Activated T-cell treated with anti-CD3 and anti-CD28 coated beads, Interleukin-2, amount 50 U/mL, for 1 hour (primary cell): ENCODE measurements at regions not wholly inside any gene's neighbourhood (a gene's known extent, or its start where the extent isn't known, plus 50 kb on each side); places are given as distances from the start of the nearest gene placed in this dataset.

Source experiments
- DNase-seq: peaks from one replicate; pipeline ENCODE4 v3.0.0-alpha.2; 2020

DNA sequence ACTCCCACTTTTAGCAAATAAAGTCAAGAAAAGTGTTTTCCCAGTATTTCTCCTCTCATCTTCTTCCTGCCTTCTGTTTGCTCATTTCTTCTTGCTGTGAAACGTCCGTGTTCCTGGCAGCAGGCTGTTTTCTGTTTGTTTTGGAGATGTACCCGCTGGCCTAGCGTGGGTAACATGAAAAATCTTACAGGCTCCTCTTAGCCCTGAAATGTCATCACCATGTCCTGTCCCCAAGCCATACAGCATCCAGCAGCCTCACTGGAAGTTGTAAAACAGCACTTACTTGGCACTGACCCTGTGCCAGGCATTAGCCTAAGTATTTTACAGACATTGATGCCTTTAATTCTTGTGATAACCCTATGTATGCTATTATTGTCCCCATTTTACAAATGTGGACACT is 371.1 kb downstream of the FOXA2 start:
- no peak for DNase-seq

GRCh38 chr20:22207280-22207679 is 377.1 kb downstream of the FOXA2 start:
- DNase-seq: no peak

DNA sequence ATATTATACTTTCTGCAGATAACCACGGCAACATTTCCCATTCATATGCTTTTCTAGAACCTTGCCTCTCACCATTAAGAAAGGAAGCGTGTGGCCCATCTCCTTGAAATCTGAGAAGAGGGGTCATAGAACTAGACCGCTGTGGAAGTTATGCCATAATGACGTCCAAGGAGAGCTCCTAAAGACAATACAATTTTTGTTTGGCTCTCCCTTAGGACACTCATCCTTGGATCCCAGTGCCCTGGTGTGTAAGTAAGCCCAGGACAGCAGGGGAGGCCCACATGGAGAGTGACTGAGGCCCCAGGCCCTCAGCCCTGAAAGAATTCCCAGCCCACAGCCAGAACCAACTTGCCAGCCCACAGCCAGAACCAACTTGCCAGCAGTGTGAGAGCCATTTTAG is 379.6 kb downstream of the FOXA2 start:
- no peak for DNase-seq

GRCh38 chr20:22182148-22182547 is 402.2 kb downstream of the FOXA2 start:
- DNase-seq: no peak

DNA sequence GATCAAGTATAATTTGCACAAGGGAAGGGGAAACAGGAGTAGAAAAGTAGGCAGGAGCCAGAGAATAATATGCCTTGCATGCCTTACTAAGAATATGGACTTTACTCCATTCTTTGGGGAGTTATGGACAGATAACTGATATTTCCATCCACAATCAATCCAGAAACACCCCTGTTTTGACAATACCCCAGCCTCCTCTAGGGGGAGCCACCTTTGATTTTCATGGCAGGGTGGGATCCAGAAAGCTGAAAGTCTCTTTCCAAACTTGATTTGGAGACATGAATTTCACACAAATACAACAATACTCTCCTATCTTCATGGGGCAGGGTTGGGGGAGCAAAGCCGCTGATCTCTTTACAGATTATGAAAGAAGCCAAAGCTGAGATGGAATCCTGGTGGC is 404.1 kb downstream of the FOXA2 start:
- DNase-seq: no peak

DNA sequence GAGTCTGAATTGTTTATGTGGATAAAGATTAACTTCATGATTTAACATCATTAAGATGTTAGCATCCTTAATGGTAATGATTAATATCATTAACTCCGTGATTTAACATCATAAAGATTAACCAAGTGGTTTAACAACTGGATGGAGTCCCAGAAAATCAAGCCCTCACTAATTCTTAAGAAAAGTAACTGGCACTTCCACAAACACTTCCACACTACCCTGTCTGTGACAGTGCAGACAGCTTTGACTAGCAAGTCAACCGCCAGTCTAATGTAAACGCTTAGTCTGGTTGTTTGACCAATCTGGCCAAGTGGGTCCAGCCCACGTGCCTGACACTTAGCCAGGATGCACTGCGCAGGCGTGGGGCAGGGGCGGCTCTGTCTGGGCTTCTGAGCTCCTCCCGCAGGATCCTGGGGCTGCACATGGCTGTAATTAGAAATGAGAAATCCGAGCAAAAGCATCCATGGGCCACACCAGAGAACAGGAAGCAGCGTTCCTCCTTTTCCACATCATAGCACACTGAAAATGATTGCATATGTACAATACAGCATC is 424.2 kb downstream of the FOXA2 start:
- DNase-seq: no peak

- DNase-seq: no peak
These were observed 425.1 kb downstream of the FOXA2 start for GRCh38 chr20:22159276-22159675.

GRCh38 chr20:22127587-22127986 is 422.1 kb downstream of the PAX1 start:
- no peak for DNase-seq

GRCh38 chr20:22106308-22106938 is 401.0 kb downstream of the PAX1 start:
- no peak for DNase-seq

DNA sequence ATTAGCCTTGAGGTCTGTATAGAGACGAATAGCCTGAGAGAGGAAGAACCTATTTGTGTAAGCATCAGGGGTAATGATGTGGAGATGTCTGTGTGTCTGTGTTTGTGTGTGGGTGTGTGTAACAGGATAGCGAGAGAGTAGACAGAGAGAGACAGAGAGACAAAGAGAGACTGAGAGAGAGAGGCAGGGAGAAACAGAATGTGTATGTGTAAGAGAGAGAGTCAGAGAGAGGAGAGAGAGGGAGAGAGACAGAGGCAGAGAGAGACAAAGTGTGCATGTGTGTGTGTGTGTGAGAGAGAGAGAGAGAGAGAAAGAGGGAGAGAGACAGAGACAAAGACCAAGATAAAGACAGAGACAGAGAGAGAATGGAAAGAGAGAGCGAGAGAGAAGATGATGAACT is 396.1 kb downstream of the PAX1 start:
- DNase-seq: no peak

DNA sequence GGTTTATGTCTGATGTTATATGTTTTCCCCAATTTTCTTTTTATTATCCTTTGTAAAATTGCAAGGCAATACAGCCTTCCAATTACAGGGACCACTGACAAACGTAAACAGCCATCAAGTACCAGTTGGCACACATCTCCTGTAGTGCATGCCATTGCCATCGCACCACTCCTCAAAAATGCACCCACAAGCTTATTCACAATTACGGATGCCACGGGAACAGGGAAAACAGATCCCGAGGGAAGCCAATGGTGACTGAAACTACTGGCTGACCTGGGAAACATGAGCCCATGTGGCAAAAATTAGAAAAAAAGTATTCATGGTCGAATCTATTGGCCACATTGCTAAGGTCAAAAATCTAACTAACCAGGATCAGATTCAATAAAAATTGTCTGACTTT is 395.2 kb downstream of the PAX1 start:
- DNase-seq: no peak

GRCh38 chr20:22099348-22099747 is 393.9 kb downstream of the PAX1 start:
- no peak for DNase-seq

DNA sequence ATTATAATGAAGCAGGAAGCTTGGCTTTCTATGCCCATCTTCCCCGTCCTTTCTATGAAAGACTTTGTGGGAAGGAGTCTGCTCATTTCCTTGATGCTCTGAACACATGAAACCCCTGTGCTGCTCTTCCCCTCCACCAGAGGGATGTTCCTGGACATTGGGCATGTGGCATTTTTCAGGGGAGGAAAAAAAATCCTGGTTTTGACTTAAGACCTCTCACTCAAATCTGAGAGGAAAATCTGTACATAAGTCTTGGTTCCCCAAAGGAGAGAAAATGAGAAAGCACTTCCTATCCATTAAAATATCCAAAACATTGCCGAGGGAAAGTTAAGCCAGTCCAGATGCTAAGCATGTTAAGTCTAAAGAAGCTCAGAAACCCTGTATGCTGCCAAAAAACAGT is 393.0 kb downstream of the PAX1 start:
- DNase-seq: no peak

GRCh38 chr20:22093122-22093521 is 387.7 kb downstream of the PAX1 start:
- no peak for DNase-seq

DNA sequence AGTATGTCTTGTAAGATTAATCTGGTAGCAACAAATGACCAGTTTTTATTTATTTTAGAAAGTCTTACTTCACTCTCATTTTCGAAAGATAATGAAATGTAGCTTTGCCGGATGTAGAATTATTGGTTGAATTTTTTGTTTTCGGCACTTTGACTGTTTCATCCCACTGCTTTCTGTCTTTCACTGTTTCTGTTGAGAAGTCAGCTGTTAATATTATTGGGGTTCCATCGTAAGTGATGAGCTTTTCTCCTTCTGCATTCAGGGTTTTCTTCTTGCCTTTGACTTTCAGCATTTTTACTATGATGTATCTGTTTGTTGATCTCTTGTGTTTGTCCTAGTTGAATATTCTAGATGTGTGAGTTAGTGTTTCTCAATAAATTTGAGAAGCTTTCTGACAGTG is 383.4 kb downstream of the PAX1 start:
- no peak for DNase-seq

GRCh38 chr20:22080985-22081384 is 375.5 kb downstream of the PAX1 start:
- DNase-seq: no peak

DNA sequence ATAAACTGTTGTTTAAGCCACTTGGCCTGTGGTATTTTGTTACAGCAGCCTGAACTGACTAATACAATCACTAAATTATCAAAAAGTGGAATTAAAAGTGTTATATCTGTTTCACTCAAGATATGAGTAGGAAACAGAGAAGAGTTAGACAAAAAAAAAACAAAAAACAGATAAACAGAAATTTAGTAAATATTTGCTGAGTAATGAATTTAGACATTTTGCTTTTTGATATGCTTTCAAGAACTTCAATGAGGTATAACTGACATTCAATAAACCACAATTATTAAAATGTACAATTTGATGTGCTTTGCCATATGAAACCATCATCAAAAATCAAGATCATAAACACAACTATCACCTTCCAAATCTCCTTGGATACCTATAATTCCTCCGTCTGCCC is 369.2 kb downstream of the PAX1 start:
- no peak for DNase-seq

DNA sequence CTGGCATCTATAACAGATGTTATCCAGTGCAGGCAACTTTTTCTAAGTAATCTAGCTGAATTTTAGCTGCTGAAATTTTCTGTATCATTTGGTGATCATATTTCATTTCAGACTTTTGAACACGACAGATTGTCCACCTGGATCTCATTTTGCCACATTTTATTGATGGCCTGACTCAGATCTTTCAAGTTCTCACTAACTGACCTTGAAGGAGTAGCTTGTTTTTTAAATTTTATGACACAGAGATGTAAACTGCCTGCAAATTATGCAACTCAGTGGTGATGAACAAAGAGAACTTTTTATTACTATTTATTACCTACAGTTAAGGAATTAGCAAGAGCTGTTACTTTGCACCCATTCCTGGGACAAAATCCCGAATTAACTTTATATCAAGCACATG is 366.4 kb downstream of the PAX1 start:
- DNase-seq: no peak

- DNase-seq: no peak
These were observed 365.2 kb downstream of the PAX1 start for GRCh38 chr20:22070610-22071058.

DNA sequence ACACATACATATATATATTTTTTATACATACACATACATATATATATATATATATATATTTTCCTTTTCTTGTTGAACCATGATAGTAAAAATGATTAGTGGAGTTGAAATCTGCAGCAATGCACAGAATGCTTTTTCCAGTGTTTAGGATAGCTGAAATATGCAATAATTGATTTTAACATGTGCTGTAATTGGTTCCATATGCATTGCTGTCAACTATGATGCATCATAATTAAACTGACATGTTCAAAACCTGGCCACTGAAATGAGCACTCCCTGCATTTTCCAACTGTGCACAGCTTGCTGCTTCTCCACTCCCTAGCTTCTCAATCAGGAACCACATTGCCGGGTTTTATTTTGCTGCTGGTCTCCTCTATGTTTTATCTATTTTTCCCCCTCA is 358.3 kb downstream of the PAX1 start:
- no peak for DNase-seq

DNA sequence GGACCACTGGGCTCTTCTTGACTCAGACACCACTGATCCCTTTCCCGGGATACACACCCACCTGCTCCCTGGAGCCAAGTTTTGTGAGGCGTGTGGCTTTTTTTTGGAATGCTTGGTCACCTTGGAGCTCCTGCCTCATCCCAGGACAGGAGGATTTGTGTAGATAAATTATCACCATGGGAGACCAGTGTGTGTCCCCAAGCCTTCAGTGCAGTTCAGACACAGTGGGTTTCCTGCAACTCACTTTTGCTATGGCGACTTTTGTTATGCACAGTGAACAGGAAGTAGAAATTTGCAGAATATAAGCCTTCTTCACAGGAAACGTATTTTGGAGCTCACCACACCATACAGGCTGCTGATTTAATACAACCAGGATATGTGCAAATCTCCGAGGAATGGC is 357.4 kb downstream of the PAX1 start:
- no peak for DNase-seq

- no peak for DNase-seq
These were observed 355.1 kb downstream of the PAX1 start for GRCh38 chr20:22060610-22061009.

DNA sequence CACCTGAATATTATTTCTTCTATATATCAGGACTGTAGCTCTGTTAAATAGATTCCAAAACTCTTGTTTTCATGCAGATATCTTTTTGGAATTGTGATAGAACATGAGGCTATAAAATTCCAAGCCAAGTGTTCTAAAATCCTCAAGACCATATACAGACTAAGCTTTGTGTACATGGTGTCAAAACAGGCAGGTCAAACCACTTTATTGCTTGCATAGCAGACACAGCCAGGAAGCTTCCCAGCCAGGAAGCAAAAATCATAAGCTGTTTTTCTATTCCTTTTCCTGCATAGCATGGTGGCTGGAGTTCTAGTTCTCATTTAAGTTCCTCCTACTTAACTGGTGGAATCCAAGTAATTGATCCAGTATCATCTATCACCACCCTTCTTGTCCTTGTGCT is 353.3 kb downstream of the PAX1 start:
- no peak for DNase-seq

DNA sequence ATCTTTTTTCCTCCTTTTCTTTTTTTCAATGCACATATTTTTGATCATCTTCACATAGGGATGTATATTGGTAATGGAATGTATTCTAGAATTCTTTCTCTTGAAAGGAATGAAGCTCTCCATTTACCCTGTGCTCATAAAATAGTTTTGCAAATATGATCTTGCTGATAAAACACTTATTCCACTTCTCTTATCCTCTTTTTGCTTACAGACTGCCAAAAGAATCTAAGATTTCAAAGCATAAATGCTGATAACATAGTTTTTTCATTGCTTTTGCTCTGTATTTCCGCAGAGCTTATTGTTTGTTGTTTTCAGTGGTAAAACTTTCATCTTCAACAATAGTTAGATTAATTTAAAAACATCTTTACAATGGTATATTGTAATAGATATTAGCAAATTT is 350.5 kb downstream of the PAX1 start:
- DNase-seq: no peak

DNA sequence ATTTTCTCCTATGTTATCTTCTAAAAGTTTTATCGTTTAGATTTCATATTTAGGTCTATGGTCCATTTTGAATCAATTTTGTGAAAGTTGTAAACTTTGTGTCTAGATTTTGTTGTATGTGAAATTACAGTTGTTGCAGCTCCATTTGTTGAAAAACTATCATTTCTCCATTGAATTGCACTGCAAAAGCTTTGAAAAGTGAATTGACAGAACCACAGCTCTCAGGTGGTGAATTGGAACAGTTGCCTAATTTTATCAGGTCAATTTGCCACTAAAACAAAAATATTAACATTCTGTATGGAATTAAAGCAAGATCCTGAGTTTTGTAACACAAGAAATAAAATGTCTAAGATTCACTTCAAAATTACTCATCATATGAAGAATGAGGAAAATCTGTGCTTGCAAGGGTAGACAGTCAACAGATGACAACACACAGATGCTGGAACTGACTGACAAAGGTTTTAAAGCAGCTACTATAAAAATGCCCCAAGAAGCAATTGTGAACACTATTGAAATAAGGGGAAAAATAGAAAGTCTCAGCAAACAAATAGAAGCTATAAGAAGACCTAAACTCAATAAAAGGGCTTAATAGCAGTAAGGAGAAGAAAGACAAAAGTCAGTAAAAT is 346.7 kb downstream of the PAX1 start:
- no peak for DNase-seq
